Neural cell (in vitro differentiated cells): ENCODE measurements at regions not wholly inside any gene's neighbourhood (a gene's known extent, or its start where the extent isn't known, plus 50 kb on each side); places are given as distances from the start of the nearest gene placed in this dataset.

ENCODE experiments used
- H2AFZ ChIP-seq: fragments of 200-600, 300-800 bp; sonication (generic), shearing (Covaris generic); 2 replicates; pipeline ENCODE4 v1.6.0; 2014; ENCODE audit warnings: low read depth, mild to moderate bottlenecking, antibody characterized with exemption, low read length, moderate library complexity
- H3F3A ChIP-seq: fragments of 200-600 bp; shearing (Covaris generic); 2 replicates; pipeline ENCODE4 v1.6.1; 2016; ENCODE audit warnings: mild to moderate bottlenecking, moderate library complexity, mixed read lengths, antibody characterized with exemption, low read length; ENCODE audit not compliant: insufficient read depth, poor library complexity, severe bottlenecking
- H3K27ac ChIP-seq: fragments of 200-600, 300-800 bp; sonication (generic), shearing (Covaris generic); 2 replicates; pipeline ENCODE4 v1.5.1; 2014; ENCODE audit warnings: mild to moderate bottlenecking, low read length, moderate library complexity
- H3K27me3 ChIP-seq: fragments of 300-800, 200-600 bp; sonication (generic), shearing (Covaris generic); 2 replicates; pipeline ENCODE4 v1.6.0; 2014; ENCODE audit warnings: mild to moderate bottlenecking, low read depth, low read length, moderate library complexity; ENCODE audit not compliant: insufficient read depth
- H3K36me3 ChIP-seq: fragments of 300-800, 200-600 bp; sonication (generic), shearing (Covaris generic); 2 replicates; pipeline ENCODE4 v1.5.1; 2014; ENCODE audit warnings: mild to moderate bottlenecking, antibody characterized with exemption, low read length, moderate library complexity; ENCODE audit not compliant: insufficient read depth
- H3K4me2 ChIP-seq: fragments of 300-800, 200-600 bp; sonication (generic), shearing (Covaris generic); 2 replicates; pipeline ENCODE4 v1.6.0; 2014; ENCODE audit warnings: mild to moderate bottlenecking, low read length
- H3K4me3 ChIP-seq: fragments of 300-800, 200-600 bp; sonication (generic), shearing (Covaris generic); 2 replicates; pipeline ENCODE4 v1.5.1; 2014; ENCODE audit warnings: mild to moderate bottlenecking, low read length, moderate library complexity
- H3K79me2 ChIP-seq: fragments of 200-600 bp; shearing (Covaris generic); replicated peaks from 2 replicates; pipeline ENCODE4 v1.6.0; 2014; ENCODE audit warnings: mild to moderate bottlenecking, low read length, moderate library complexity; ENCODE audit not compliant: insufficient read depth
- H3K9ac ChIP-seq: fragments of 300-800, 200-600 bp; sonication (generic), shearing (Covaris generic); 2 replicates; pipeline ENCODE4 v1.6.1; 2016; ENCODE audit warnings: mild to moderate bottlenecking, low read length, mixed read lengths
- H3K9me2 ChIP-seq: fragments of 200-600 bp; shearing (Covaris generic); 2 replicates; pipeline ENCODE4 v1.6.1; 2016; ENCODE audit warnings: mild to moderate bottlenecking, low read length, mixed read lengths; ENCODE audit not compliant: insufficient read depth
- H3K9me3 ChIP-seq: fragments of 200-600, 300-800 bp; sonication (generic), shearing (Covaris generic); 2 replicates; pipeline ENCODE4 v1.6.1; 2016; ENCODE audit warnings: mild to moderate bottlenecking, mixed run types, low read length, moderate library complexity, mixed read lengths
- H4K20me1 ChIP-seq: fragments of 200-600 bp; shearing (Covaris generic); 2 replicates; pipeline ENCODE4 v1.6.1; 2016; ENCODE audit warnings: mild to moderate bottlenecking, mixed run types; ENCODE audit not compliant: insufficient read depth
- CTCF ChIP-seq: fragments of 450-650 bp; IDR thresholded peaks from 2 replicates; pipeline ENCODE4 v1.5.1; 2014; ENCODE audit warnings: antibody characterized with exemption, mild to moderate bottlenecking, moderate library complexity; ENCODE audit not compliant: poor library complexity, severe bottlenecking
- EP300 ChIP-seq: fragments of 450-650 bp; conservative IDR thresholded peaks from 2 replicates; pipeline ENCODE4 v1.6.1; 2014; ENCODE audit warnings: antibody characterized with exemption, mild to moderate bottlenecking, moderate library complexity; ENCODE audit not compliant: poor library complexity, severe bottlenecking
- EZH2 ChIP-seq: fragments of 200-600, 300-800 bp; shearing (Covaris generic), sonication (generic); IDR thresholded peaks from 2 replicates; pipeline ENCODE4 v1.6.1; 2014; ENCODE audit warnings: antibody characterized with exemption, low read length, borderline replicate concordance, mild to moderate bottlenecking; ENCODE audit not compliant: insufficient read depth, poor library complexity, severe bottlenecking
- MXI1 ChIP-seq: fragments of 450-650 bp; conservative IDR thresholded peaks from 2 replicates; pipeline ENCODE4 v1.6.1; 2014; ENCODE audit warnings: antibody characterized with exemption, mild to moderate bottlenecking; ENCODE audit not compliant: poor library complexity, severe bottlenecking
- POLR2AphosphoS5 ChIP-seq: IDR thresholded peaks from 2 replicates; pipeline ENCODE4 v1.6.1; 2012
- RAD21 ChIP-seq: fragments of 450-650 bp; conservative IDR thresholded peaks from 2 replicates; pipeline ENCODE4 v1.6.1; 2014; ENCODE audit warnings: antibody characterized with exemption, mild to moderate bottlenecking, moderate library complexity
- REST ChIP-seq: IDR thresholded peaks from 2 replicates; pipeline ENCODE4 v1.6.1; 2012; ENCODE audit warnings: borderline replicate concordance
- SMC3 ChIP-seq: fragments of 450-650 bp; conservative IDR thresholded peaks from 2 replicates; pipeline ENCODE4 v1.6.1; 2014; ENCODE audit warnings: antibody characterized with exemption, mild to moderate bottlenecking, moderate library complexity; ENCODE audit not compliant: poor library complexity
- TAF1 ChIP-seq: IDR thresholded peaks from 2 replicates; pipeline ENCODE4 v1.6.1; 2012; ENCODE audit warnings: low read depth

GRCh38 chr2:42879121-42879705 is 86.8 kb upstream of the HAAO start:
- no peaks in the 10 kb centered on the region for H3K9me3 ChIP-seq
- no peak overlapping the region for H3K4me3 ChIP-seq
- H3K4me2 ChIP-seq: no peak overlapping the region
- TF ChIP-seq REST: no peak
- TF ChIP-seq POLR2AphosphoS5: no peak
- no peak for TF ChIP-seq EP300
- no peak for TF ChIP-seq RAD21
- no peak for TF ChIP-seq TAF1
- no peak for TF ChIP-seq CTCF
- no peak for TF ChIP-seq SMC3
- TF ChIP-seq EZH2: no peak
- TF ChIP-seq MXI1: no peak
- no peaks in the 10 kb centered on the region for H3K36me3 ChIP-seq
- H3K9ac ChIP-seq: no peak overlapping the region
- H4K20me1 ChIP-seq: no peaks in the 10 kb centered on the region
- H3K27ac ChIP-seq: no peak overlapping the region
- H3K9me2 ChIP-seq: no peaks in the 10 kb centered on the region
- no peak overlapping the region for H2AFZ ChIP-seq
- H3F3A ChIP-seq: no peaks in the 10 kb centered on the region
- no peaks in the 10 kb centered on the region for H3K27me3 ChIP-seq
- no peaks in the 10 kb centered on the region for H3K79me2 ChIP-seq

GRCh38 chr2:42878581-42878980 is 86.2 kb upstream of the HAAO start:
- Histone ChIP-seq H3K36me3 (no peaks in the 10 kb centered on the region), H3K27me3 (no peaks in the 10 kb centered on the region), H3K9ac (no peak overlapping the region), H3K27ac (no peak overlapping the region), H2AFZ (no peak overlapping the region), H3K9me2 (no peaks in the 10 kb centered on the region), H3K4me2 (no peak overlapping the region), H3F3A (no peaks in the 10 kb centered on the region), H3K79me2 (no peaks in the 10 kb centered on the region), H3K4me3 (no peak overlapping the region), H3K9me3 (no peaks in the 10 kb centered on the region), H4K20me1 (no peaks in the 10 kb centered on the region)
- TF ChIP-seq TAF1: no peak
- no peak for TF ChIP-seq POLR2AphosphoS5
- no peak for TF ChIP-seq EP300
- TF ChIP-seq REST: no peak
- no peak for TF ChIP-seq MXI1
- TF ChIP-seq CTCF: no peak
- TF ChIP-seq RAD21: no peak
- no peak for TF ChIP-seq SMC3
- no peak for TF ChIP-seq EZH2
